ENCODE measurements at regions not wholly inside any gene's neighbourhood (a gene's known extent, or its start where the extent isn't known, plus 50 kb on each side); places are given as distances from the start of the nearest gene placed in this dataset.

DNA sequence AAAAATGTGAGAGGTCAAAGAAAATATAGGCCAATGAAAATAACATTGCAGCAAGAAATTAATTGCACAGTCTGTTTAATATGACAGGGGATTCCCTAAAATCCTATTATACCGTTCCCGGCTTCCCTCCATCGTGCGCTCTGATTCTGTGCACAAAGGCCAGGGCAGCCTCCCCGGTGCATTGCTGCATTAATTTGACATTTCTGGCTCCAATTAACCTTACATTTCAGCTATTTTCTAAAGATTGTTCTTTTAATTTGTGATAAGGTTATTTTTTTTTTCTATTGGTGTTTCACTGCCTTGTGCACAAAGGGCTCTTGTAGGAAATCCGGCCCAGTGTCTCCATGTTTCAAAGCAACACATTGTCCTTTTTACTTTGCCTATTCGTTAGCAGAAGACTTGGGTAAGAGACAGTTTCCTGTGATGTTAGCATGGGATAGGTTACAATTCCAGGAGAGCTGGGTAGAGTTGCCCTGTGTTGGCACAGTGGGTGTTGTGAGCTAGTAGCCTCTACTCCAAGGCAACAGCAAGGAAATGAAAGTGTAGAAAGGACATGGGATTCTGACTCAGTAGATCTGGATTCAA, 257.3 kb upstream of the IGF1R start:
- TF ChIP-seq, protein P1, sequence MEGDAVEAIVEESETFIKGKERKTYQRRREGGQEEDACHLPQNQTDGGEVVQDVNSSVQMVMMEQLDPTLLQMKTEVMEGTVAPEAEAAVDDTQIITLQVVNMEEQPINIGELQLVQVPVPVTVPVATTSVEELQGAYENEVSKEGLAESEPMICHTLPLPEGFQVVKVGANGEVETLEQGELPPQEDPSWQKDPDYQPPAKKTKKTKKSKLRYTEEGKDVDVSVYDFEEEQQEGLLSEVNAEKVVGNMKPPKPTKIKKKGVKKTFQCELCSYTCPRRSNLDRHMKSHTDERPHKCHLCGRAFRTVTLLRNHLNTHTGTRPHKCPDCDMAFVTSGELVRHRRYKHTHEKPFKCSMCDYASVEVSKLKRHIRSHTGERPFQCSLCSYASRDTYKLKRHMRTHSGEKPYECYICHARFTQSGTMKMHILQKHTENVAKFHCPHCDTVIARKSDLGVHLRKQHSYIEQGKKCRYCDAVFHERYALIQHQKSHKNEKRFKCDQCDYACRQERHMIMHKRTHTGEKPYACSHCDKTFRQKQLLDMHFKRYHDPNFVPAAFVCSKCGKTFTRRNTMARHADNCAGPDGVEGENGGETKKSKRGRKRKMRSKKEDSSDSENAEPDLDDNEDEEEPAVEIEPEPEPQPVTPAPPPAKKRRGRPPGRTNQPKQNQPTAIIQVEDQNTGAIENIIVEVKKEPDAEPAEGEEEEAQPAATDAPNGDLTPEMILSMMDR (IDR thresholded peaks at IDR 0.05), result no peak
- TF ChIP-seq POLR2A (IDR thresholded peaks at IDR 0.05) (no peak), POLR2AphosphoS5 (IDR thresholded peaks at IDR 0.05) (no peak)

Data from gastroesophageal sphincter (tissue), 3 donors.